Astrocyte (in vitro differentiated cells and primary cell): ENCODE measurements at regions not wholly inside any gene's neighbourhood (a gene's known extent, or its start where the extent isn't known, plus 50 kb on each side); places are given as distances from the start of the nearest gene placed in this dataset.

Experiments used
- EZH2 ChIP-seq: IDR thresholded peaks from 2 replicates; pipeline ENCODE4 v1.6.1; 2012; ENCODE audit warnings: mild to moderate bottlenecking, low read length, inconsistent platforms; ENCODE audit not compliant: insufficient read depth
- TF ChIP-seq, protein P1 (sequence below): IDR thresholded peaks from 2 replicates; pipeline ENCODE4 v1.5.1; 2011; ENCODE audit warnings: low read depth, mild to moderate bottlenecking, inconsistent platforms, low read length, moderate library complexity; ENCODE audit not compliant: insufficient read depth

DNA sequence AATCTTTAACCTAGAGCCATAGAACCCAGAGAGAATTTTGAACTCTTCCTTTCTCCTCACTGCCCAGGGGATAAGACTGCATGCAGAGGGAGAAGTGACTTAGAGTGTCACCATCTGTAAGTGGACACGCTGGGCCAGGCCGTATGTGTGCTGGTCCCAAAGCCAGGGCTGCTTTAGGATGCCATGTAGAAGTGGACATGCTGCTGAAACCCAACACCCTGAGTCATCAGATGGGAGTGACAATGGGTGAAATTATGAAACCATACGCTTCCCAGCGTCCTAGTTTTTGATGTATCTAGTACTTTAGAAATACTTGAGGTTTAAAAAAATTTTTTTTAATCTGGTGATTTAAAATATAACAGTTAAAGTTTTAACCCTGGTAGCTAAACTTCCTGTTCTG lies 191.1 kb downstream of the FNDC1 start:
- TF ChIP-seq EZH2 = no peak
- TF ChIP-seq, protein P1, sequence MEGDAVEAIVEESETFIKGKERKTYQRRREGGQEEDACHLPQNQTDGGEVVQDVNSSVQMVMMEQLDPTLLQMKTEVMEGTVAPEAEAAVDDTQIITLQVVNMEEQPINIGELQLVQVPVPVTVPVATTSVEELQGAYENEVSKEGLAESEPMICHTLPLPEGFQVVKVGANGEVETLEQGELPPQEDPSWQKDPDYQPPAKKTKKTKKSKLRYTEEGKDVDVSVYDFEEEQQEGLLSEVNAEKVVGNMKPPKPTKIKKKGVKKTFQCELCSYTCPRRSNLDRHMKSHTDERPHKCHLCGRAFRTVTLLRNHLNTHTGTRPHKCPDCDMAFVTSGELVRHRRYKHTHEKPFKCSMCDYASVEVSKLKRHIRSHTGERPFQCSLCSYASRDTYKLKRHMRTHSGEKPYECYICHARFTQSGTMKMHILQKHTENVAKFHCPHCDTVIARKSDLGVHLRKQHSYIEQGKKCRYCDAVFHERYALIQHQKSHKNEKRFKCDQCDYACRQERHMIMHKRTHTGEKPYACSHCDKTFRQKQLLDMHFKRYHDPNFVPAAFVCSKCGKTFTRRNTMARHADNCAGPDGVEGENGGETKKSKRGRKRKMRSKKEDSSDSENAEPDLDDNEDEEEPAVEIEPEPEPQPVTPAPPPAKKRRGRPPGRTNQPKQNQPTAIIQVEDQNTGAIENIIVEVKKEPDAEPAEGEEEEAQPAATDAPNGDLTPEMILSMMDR = no peak
